SK-N-SH (cell line): ENCODE measurements at regions not wholly inside any gene's neighbourhood (a gene's known extent, or its start where the extent isn't known, plus 50 kb on each side); places are given as distances from the start of the nearest gene placed in this dataset.

Experiments
- EP300 ChIP-seq, 2 experiments: IDR thresholded peaks; 2 replicates each; pipeline versions ENCODE4 v1.4.0 to v1.6.1; 2012; ENCODE audit warnings: borderline replicate concordance in 1 of 2, low read depth in 1 of 2, low read length in 1 of 2
- EZH2phosphoT487 ChIP-seq: fragments of 200-600 bp; sonication (generic); IDR thresholded peaks from 2 replicates; pipeline ENCODE4 v1.6.1; 2017; ENCODE audit warnings: low read depth, mixed run types, mild to moderate bottlenecking, antibody characterized with exemption, moderate library complexity, borderline replicate concordance
- FOXM1 ChIP-seq: IDR thresholded peaks from 2 replicates; pipeline ENCODE4 v1.4.0; 2012; ENCODE audit warnings: low read depth, mild to moderate bottlenecking
- POLR2AphosphoS5 ChIP-seq: IDR thresholded peaks from 2 replicates; pipeline ENCODE4 v1.6.1; 2012; ENCODE audit warnings: low read depth, low read length
- RAD21 ChIP-seq: IDR thresholded peaks from 2 replicates; pipeline ENCODE4 v1.6.1; 2012; ENCODE audit warnings: mild to moderate bottlenecking, low read length
- RXRA ChIP-seq: IDR thresholded peaks from 2 replicates; pipeline ENCODE4 v1.4.0; 2012; ENCODE audit warnings: low read depth, mild to moderate bottlenecking, borderline replicate concordance
- SMC3 ChIP-seq: IDR thresholded peaks from 2 replicates; pipeline ENCODE4 v1.6.1; 2012; ENCODE audit warnings: low read depth, low read length, improper control_type of control experiment
- TF ChIP-seq, protein P1 (sequence below): IDR thresholded peaks from 2 replicates; pipeline ENCODE4 v1.4.0; 2012; ENCODE audit warnings: low read depth
- TF ChIP-seq, protein P2 (sequence below): fragments of 200-600 bp; sonication (generic); IDR thresholded peaks from 2 replicates; pipeline ENCODE4 v1.6.1; 2017; ENCODE audit warnings: antibody characterized with exemption, mild to moderate bottlenecking, moderate library complexity
- TF ChIP-seq, protein P3 (sequence below): IDR thresholded peaks from 2 replicates; pipeline ENCODE4 v1.4.0; 2012; ENCODE audit warnings: low read depth, borderline replicate concordance

DNA sequence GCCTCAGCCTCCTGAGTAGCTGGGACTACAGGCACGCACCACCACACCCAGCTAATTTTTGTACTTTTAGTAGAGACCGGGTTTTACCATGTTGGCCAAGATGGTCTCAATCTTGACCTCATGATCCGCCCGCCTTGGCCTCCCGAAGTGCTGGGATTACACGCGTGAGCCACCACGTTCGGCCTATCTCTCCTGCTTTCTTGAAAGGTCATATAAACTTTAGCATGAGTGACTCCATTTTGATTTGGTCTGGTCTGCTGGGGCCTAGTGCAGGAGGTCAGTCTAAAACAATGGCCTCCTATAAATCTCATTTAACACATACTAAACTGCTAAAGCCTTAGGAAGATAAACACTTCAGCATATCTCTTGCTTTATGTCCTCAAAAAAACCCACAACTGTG, 50.6 kb upstream of the GLDC start:
- TF ChIP-seq, protein P1, sequence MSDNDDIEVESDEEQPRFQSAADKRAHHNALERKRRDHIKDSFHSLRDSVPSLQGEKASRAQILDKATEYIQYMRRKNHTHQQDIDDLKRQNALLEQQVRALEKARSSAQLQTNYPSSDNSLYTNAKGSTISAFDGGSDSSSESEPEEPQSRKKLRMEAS = no peak
- TF ChIP-seq, protein P2, sequence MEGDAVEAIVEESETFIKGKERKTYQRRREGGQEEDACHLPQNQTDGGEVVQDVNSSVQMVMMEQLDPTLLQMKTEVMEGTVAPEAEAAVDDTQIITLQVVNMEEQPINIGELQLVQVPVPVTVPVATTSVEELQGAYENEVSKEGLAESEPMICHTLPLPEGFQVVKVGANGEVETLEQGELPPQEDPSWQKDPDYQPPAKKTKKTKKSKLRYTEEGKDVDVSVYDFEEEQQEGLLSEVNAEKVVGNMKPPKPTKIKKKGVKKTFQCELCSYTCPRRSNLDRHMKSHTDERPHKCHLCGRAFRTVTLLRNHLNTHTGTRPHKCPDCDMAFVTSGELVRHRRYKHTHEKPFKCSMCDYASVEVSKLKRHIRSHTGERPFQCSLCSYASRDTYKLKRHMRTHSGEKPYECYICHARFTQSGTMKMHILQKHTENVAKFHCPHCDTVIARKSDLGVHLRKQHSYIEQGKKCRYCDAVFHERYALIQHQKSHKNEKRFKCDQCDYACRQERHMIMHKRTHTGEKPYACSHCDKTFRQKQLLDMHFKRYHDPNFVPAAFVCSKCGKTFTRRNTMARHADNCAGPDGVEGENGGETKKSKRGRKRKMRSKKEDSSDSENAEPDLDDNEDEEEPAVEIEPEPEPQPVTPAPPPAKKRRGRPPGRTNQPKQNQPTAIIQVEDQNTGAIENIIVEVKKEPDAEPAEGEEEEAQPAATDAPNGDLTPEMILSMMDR = no peak
- TF ChIP-seq EZH2phosphoT487 (no peak), POLR2AphosphoS5 (no peak), EP300 (IDR thresholded peaks at IDR 0.05; ENCODE audit: borderline replicate concordance in 1 of 2, low read depth in 1 of 2, low read length in 1 of 2) (no peak), FOXM1 (no peak), RAD21 (no peak), RXRA (no peak), SMC3 (no peak)
- TF ChIP-seq, protein P3, sequence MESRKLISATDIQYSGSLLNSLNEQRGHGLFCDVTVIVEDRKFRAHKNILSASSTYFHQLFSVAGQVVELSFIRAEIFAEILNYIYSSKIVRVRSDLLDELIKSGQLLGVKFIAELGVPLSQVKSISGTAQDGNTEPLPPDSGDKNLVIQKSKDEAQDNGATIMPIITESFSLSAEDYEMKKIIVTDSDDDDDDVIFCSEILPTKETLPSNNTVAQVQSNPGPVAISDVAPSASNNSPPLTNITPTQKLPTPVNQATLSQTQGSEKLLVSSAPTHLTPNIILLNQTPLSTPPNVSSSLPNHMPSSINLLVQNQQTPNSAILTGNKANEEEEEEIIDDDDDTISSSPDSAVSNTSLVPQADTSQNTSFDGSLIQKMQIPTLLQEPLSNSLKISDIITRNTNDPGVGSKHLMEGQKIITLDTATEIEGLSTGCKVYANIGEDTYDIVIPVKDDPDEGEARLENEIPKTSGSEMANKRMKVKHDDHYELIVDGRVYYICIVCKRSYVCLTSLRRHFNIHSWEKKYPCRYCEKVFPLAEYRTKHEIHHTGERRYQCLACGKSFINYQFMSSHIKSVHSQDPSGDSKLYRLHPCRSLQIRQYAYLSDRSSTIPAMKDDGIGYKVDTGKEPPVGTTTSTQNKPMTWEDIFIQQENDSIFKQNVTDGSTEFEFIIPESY = no peak
